Activated CD4-positive, alpha-beta T cell treated with anti-CD3 and anti-CD28 coated beads, Interleukin-2, amount 10 ng/mL, durations not matched to agents 24 days and 14 days (primary cell): ENCODE measurements at regions not wholly inside any gene's neighbourhood (a gene's known extent, or its start where the extent isn't known, plus 50 kb on each side); places are given as distances from the start of the nearest gene placed in this dataset.

ENCODE experiments used
- DNase-seq: peaks from one replicate; pipeline ENCODE4 v3.0.0; 2022
- H3K27ac Mint-ChIP-seq: one replicate; pipeline ENCODE4 v1.8.0; 2022; ENCODE audit warnings: mild to moderate bottlenecking, mixed read lengths
- H3K27me3 Mint-ChIP-seq: one replicate; pipeline ENCODE4 v1.8.0; 2022; ENCODE audit warnings: mixed read lengths
- H3K36me3 Mint-ChIP-seq: one replicate; pipeline ENCODE4 v1.8.0; 2022; ENCODE audit warnings: low read depth, mild to moderate bottlenecking, mixed read lengths
- H3K4me1 Mint-ChIP-seq: one replicate; pipeline ENCODE4 v1.8.0; 2021; ENCODE audit warnings: mixed read lengths
- H3K4me3 Mint-ChIP-seq: one replicate; pipeline ENCODE4 v1.8.0; 2022; ENCODE audit warnings: mild to moderate bottlenecking, moderate library complexity, mixed read lengths
- H3K9me3 Mint-ChIP-seq: one replicate; pipeline ENCODE4 v1.8.0; 2021; ENCODE audit warnings: mixed read lengths
- intact Hi-C: fragments of 100-400 bp; cut with micrococcal nuclease; formaldehyde crosslinking; loops from one replicate; pipeline ENCODE4 v1.15.1; 2023

DNA sequence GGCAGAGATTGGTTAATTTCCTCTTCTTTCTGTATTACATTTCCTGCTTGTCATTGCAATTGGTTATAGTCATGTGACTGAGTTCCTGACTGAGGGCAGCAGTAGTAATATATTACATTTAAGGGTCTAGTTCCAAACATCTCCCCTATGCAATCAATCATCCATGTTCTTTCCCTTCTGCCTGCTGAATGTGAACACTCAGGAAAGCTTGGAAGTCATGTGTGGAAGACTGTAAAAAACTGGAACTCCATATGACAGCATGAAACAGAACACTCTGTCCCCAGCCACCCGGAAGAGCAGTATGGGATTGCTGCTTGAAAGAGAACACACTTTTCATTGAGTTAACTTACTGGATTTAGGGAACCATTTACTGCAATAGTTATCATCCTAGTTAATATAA, 459.7 kb upstream of the SEMA3A start:
- intact Hi-C loops = no loop called here
- H3K4me3 Mint-ChIP-seq = no peak overlapping the region
- H3K9me3 Mint-ChIP-seq = no peaks in the 10 kb centered on the region
- DNase-seq = no peak
- H3K27me3 Mint-ChIP-seq = no peaks in the 10 kb centered on the region
- no peaks in the 10 kb centered on the region for H3K4me1 Mint-ChIP-seq
- no peaks in the 10 kb centered on the region for H3K36me3 Mint-ChIP-seq
- H3K27ac Mint-ChIP-seq = no peak overlapping the region

DNA sequence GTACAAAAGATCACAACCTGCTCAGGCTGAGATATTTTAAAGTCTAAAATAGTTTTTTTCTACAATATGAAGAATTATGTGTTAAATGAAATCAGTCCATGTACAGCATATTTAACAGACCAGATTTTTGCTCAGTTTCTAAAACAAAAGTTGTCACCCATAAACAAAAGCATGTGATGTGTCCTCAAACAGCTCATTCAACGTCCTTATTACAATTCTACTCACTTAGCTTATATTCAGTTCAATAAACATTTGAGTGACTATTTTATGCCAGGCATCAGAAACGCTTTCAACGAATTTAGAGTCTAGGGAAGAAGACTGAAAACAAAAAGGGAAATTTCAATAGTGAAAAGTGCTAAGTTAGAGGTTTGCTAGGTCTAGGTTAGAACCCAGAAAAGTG, 457.3 kb upstream of the SEMA3A start:
- Mint-ChIP-seq H3K4me3 (no peak overlapping the region), H3K36me3 (no peaks in the 10 kb centered on the region), H3K4me1 (no peaks in the 10 kb centered on the region), H3K27ac (no peak overlapping the region), H3K9me3 (no peaks in the 10 kb centered on the region), H3K27me3 (no peaks in the 10 kb centered on the region)
- DNase-seq = no peak
- intact Hi-C loops = no loop called here

DNA sequence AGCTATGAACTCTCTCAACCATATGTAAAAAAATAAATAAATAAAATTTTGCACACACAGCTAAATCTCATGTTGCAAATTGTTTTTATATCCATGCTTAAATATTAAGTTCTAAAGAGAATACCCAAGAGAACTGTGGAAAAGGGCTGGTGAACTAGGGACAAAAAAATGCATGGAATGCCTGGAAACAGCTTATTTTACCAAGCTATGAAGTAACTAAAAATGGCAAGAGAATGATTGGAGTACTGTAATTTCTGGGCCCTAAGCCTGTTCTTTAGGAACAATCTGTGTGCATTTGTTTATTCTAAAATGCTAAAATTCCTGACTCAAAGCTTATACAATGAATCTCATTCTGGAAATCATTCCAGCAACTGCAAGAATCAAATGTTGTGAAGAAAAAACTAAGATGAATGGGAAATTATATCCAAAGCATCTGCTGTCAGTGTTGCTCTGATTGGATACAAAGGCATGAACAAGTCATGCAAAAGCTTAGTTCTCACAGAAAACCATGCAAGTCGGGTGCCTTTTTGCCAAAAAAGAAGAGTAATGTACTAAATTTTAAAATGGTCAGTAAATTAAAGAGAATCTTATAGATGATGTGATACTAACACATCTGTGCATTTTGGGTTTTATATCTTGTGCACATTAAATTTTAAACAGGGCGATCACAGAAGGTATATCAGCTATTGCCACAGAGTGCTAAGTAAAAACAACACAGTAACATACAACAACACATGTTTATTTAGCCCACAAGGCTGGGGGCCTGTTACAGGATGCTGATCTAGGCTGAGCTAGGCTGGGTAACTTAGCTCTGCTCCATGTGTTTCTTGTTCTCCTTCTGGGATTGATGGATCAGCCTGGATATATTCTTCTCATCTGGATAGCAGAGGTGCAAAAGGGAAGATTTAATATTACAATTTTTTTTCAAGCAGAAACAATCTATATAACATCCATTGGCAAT, 453.5 kb upstream of the SEMA3A start:
- Mint-ChIP-seq H3K27me3 (no peaks in the 10 kb centered on the region), H3K4me3 (no peak overlapping the region), H3K27ac (no peak overlapping the region), H3K4me1 (no peaks in the 10 kb centered on the region), H3K9me3 (no peaks in the 10 kb centered on the region), H3K36me3 (no peaks in the 10 kb centered on the region)
- no peak for DNase-seq
- intact Hi-C loops = no loop called here

DNA sequence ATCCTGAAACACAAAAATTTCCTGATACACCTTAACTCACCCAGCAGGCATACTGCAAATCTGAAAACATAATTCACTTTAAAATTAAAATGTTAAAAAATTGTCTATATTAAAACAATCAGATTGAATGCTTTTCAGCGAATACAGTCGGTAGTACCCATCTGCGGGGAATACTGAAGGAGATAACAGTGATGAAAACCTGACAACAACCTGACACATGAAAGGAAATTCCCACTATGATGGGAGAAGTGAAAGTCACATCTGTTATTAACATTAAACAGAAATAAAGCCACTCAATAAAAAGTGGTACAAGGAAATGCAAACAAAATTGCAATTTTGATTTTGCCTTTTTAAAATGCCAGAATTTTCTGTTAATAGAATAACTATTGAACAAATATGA, 448.0 kb upstream of the SEMA3A start:
- H3K4me1 Mint-ChIP-seq = no peaks in the 10 kb centered on the region
- no peaks in the 10 kb centered on the region for H3K27me3 Mint-ChIP-seq
- no peaks in the 10 kb centered on the region for H3K9me3 Mint-ChIP-seq
- no peak overlapping the region for H3K4me3 Mint-ChIP-seq
- DNase-seq = no peak
- intact Hi-C loops = no loop called here
- no peaks in the 10 kb centered on the region for H3K36me3 Mint-ChIP-seq
- H3K27ac Mint-ChIP-seq = no peak overlapping the region

DNA sequence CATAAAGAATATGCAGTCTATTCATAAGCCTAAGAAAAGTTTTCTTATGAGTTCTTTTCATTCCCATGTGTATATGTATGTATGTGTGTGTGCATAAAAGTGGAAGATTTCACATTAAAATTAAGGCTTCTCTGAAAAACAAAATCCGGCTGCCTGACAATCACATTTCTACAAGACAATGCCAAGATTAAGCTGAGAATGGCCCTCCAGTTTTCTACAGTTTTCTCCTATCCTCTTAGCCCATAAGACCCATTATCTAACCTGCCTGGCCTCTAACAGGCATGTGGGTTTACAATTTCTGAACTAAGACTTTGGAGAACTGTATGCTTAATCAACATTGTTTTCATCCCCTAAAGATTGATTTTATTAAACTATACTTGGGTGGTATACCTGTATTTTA, 446.0 kb upstream of the SEMA3A start:
- no peak overlapping the region for H3K27ac Mint-ChIP-seq
- intact Hi-C loops = no loop called here
- no peak overlapping the region for H3K4me3 Mint-ChIP-seq
- H3K4me1 Mint-ChIP-seq = no peaks in the 10 kb centered on the region
- DNase-seq = no peak
- no peaks in the 10 kb centered on the region for H3K9me3 Mint-ChIP-seq
- no peaks in the 10 kb centered on the region for H3K36me3 Mint-ChIP-seq
- no peaks in the 10 kb centered on the region for H3K27me3 Mint-ChIP-seq

DNA sequence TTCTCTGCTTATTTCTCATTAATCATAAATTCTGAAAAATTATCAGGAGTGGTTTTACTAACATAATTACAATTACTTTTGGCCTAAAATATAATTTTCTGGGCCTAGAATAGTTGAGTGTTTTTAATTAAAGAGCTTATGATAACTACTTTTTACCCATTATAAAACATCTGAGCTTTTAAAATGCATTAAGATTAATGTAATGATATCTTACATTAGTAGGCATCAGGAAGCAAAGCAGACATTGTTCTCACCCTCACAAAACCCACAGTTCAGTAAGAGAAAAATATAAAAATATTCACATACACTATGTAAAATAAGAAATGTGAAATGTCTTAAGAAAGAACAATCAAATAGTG, 443.7 kb upstream of the SEMA3A start:
- H3K9me3 Mint-ChIP-seq = peaks cover 2% of the 10 kb centered on the region
- H3K27ac Mint-ChIP-seq = no peak overlapping the region
- intact Hi-C loops = no loop called here
- no peaks in the 10 kb centered on the region for H3K4me1 Mint-ChIP-seq
- H3K36me3 Mint-ChIP-seq = no peaks in the 10 kb centered on the region
- no peaks in the 10 kb centered on the region for H3K27me3 Mint-ChIP-seq
- DNase-seq = no peak
- H3K4me3 Mint-ChIP-seq = no peak overlapping the region

DNA sequence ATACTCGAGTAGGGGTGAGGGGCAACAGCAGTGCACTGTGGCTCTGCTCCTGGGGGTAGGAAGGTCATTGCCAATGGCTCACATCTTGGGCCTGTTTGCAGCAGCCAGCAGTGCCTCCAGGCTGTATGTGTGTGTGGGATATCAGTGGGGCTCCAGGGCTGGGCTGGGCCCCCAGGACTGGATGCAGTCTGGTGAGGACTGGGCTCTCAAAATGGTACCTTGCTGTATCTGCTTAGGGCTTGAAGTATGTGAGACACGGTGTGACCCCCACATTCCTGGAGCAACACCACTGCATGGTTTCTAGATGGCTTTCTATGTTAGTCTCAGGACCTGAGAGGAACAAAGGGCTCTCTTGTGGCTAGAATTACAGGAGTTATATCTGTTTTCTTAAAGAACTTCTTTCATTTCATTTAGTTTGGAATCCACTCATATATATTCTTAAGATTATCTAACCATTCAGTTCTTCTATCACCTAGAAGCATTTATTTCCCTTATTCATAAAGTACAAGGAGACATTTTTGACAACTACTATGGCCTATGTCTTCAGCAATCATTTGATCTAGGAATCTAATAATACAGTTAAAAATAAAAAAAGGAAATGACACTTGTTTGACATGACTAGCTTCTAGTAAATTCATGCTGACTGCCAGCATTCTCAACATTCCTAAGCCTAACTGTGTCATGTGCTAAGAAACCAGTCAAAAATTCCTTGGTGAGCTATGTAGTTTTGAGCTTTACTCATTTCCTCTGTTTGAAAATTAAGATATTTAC, 443.2 kb upstream of the SEMA3A start:
- no peak overlapping the region for H3K27ac Mint-ChIP-seq
- peaks cover 6% of the 10 kb centered on the region for H3K9me3 Mint-ChIP-seq
- no peak for DNase-seq
- H3K4me3 Mint-ChIP-seq = no peak overlapping the region
- H3K36me3 Mint-ChIP-seq = no peaks in the 10 kb centered on the region
- intact Hi-C loops = no loop called here
- H3K27me3 Mint-ChIP-seq = no peaks in the 10 kb centered on the region
- H3K4me1 Mint-ChIP-seq = no peaks in the 10 kb centered on the region

DNA sequence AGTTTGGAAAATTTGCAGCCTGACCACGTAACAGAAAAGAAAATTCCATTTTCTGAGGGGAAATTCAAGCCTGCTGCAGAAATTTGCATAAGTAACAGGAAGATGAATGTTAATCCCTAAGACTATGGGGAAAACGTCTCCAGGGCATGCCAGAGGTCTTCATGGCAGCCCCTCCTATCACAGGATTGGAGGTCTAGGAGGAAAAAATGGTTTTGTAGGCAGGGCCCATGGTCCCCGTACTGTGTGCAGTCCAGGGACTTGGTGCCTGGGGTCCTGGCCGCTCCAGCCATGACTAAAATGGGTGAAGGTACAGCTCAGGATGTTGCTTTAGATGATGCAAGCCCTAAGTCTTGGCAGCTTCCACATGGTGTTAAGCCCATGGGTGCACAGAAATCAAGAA, 437.3 kb upstream of the SEMA3A start:
- no peak for DNase-seq
- H3K27ac Mint-ChIP-seq = no peak overlapping the region
- H3K4me1 Mint-ChIP-seq = no peaks in the 10 kb centered on the region
- H3K27me3 Mint-ChIP-seq = no peaks in the 10 kb centered on the region
- no peaks in the 10 kb centered on the region for H3K36me3 Mint-ChIP-seq
- intact Hi-C loops = no loop called here
- no peak overlapping the region for H3K4me3 Mint-ChIP-seq
- H3K9me3 Mint-ChIP-seq = peaks cover 6% of the 10 kb centered on the region

DNA sequence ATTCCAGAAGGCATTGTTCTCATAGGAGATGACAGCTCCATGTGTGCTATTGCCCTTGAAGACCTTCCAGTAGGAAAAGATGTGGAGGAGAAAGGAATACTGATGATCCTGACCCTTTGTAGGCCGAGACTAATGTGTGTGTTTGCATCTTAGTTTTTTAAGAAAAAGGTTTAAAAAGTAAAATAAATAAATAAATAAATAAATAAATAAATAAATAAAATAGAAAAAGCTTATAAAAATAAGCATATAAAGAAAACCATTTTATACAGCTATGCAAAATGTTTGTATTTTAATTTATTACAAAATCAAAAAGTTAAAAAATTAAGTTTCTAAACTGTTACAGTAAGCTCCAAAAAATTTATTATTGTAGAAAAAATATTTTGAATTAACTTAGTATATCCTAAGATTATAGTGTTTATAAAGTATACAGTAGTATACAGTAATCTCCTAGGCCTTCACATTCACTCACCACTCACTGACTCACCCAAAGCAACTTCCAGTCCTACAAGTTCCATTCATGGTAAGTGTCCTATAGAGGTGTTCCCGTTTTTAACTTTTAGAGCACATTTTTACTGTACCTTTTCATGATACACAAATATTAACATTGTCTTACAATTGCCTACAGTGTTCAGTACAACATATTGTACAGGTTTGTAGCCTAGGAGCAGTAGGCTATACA, 435.2 kb upstream of the SEMA3A start:
- Mint-ChIP-seq H3K9me3 (peaks cover 6% of the 10 kb centered on the region), H3K4me3 (no peak overlapping the region), H3K4me1 (no peaks in the 10 kb centered on the region), H3K27me3 (no peaks in the 10 kb centered on the region), H3K36me3 (no peaks in the 10 kb centered on the region), H3K27ac (no peak overlapping the region)
- DNase-seq = no peak
- intact Hi-C loops = no loop called here

DNA sequence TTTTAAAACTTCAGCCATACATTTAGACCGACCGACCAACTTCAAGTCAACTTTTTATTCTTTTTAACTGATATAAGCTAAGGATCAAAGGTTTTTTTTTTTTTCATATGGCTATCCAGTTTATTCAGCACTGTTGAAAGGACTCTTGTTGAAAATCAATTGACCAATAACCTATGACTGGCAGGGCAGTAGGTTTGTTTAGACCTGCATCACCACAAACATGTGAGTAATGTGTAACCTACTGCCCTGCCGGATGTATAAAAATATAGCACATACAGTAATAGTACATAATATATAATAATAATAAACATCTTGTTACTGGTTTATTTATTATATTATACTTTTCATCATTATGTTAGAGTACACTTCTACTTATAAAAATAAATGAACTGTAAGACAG, 434.6 kb upstream of the SEMA3A start:
- no peaks in the 10 kb centered on the region for H3K27me3 Mint-ChIP-seq
- no peaks in the 10 kb centered on the region for H3K4me1 Mint-ChIP-seq
- H3K9me3 Mint-ChIP-seq = peaks cover 6% of the 10 kb centered on the region
- intact Hi-C loops = no loop called here
- no peak overlapping the region for H3K27ac Mint-ChIP-seq
- no peaks in the 10 kb centered on the region for H3K36me3 Mint-ChIP-seq
- H3K4me3 Mint-ChIP-seq = no peak overlapping the region
- DNase-seq = no peak

DNA sequence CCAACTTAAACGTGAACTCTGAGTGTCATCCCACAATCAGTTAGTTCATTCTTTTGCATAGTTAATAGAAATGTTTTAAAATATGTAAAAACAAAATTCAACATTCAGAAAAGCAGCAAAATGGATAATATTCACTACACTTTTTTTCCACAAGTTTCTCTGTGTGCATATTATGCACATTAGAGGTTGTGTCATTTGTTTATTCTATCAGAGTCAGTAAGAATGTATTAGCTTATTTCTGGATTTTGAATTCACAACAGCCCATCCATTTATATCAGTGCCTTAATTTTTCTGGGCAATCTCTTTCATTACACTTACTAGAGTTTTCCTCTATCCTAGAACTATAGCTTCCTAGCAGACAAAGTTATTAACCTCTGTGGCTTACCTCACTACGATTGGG, 432.7 kb upstream of the SEMA3A start:
- H3K36me3 Mint-ChIP-seq = no peaks in the 10 kb centered on the region
- intact Hi-C loops = no loop called here

DNA sequence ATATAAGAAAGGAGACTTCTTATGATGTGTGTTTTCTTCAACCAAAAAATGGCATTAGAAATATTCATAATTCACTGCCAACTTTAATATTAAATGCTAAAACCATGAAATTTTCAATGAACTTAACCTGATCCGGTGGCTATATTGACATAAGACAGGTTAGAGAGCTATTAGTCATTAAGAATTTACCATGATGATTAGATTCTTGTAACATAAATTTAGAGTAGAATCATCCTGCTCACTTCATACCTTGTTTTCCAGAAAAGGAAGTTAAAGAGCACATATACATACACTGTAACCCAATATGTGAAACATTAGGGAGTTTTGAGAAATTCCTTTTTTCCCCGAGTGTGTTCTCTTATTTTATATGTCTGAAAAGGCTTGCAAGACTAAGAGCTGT, 430.3 kb upstream of the SEMA3A start:
- no peak for DNase-seq
- Mint-ChIP-seq H3K4me3 (no peak overlapping the region), H3K27ac (no peak overlapping the region), H3K27me3 (no peaks in the 10 kb centered on the region), H3K36me3 (no peaks in the 10 kb centered on the region), H3K4me1 (no peaks in the 10 kb centered on the region), H3K9me3 (no peaks in the 10 kb centered on the region)
- intact Hi-C loops = no loop called here

More for the DNA sequence above, 432.7 kb upstream of the SEMA3A start:
- no peak overlapping the region for H3K4me3 Mint-ChIP-seq
- H3K9me3 Mint-ChIP-seq = no peaks in the 10 kb centered on the region
- H3K27ac Mint-ChIP-seq = no peak overlapping the region
- no peak for DNase-seq
- H3K4me1 Mint-ChIP-seq = no peaks in the 10 kb centered on the region
- H3K27me3 Mint-ChIP-seq = no peaks in the 10 kb centered on the region

DNA sequence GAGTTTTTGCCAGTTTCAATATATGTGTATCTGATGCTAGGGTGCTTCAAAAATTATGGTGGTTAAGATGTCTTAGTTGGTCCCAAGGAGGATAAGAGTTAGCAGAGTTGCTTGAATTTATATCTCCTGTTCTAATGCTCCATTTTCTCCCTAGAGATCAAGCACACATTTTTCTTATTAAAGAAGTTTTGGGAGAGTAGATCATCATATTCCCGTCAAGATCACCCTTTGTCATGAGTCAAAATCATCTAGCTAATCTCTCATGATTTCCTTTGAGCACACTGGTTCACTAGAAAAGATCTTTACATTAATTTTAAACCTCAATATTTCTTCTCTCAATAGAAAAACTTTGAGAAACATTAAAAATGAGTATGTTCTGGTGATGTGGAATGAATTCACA, 429.9 kb upstream of the SEMA3A start:
- no peak overlapping the region for H3K27ac Mint-ChIP-seq
- no peak for DNase-seq
- no peaks in the 10 kb centered on the region for H3K4me1 Mint-ChIP-seq
- H3K9me3 Mint-ChIP-seq = no peaks in the 10 kb centered on the region
- H3K4me3 Mint-ChIP-seq = no peak overlapping the region
- H3K36me3 Mint-ChIP-seq = no peaks in the 10 kb centered on the region
- no peaks in the 10 kb centered on the region for H3K27me3 Mint-ChIP-seq
- intact Hi-C loops = no loop called here
